Gastrocnemius medialis (tissue), 4 donors: ENCODE measurements at regions not wholly inside any gene's neighbourhood (a gene's known extent, or its start where the extent isn't known, plus 50 kb on each side); places are given as distances from the start of the nearest gene placed in this dataset.

Experiments used
- ATAC-seq, 2 donors: fragments of 150-250 bp; one replicate each; pipeline ENCODE4 v1.9.1; 2016
- DNase-seq, 2 donors: peaks; one replicate each; pipeline ENCODE4 v3.0.0-alpha.2; 2019
- H3K27ac ChIP-seq, 4 donors: fragments of 200-600 bp; sonication (generic); 1 replicate in 1 of 4; 2 replicates in 3 of 4; pipeline ENCODE4 v1.5.1; 2016 to 2018; ENCODE audit warnings: mild to moderate bottlenecking in 2 of 4, moderate library complexity in 1 of 4
- H3K27me3 ChIP-seq, 3 donors: fragments of 200-600 bp; sonication (generic) in 2 of 3; 1 replicate in 1 of 3; 2 replicates in 2 of 3; pipeline versions ENCODE4 v1.5.1 to v1.6.0; 2016 to 2019; ENCODE audit warnings: mild to moderate bottlenecking in 1 of 3, moderate library complexity in 1 of 3
- H3K36me3 ChIP-seq, 2 donors: fragments of 200-600 bp; sonication (generic) in 1 of 2; one replicate each; pipeline ENCODE4 v1.5.1; 2017 to 2018
- H3K4me1 ChIP-seq, 2 donors: fragments of 200-600 bp; sonication (generic) in 1 of 2; one replicate each; pipeline ENCODE4 v1.5.1; 2016 to 2017; ENCODE audit warnings: mild to moderate bottlenecking in 2 of 2
- H3K4me3 ChIP-seq, 4 donors: fragments of 200-600 bp; sonication (generic) in 3 of 4; 1 replicate in 1 of 4; 2 replicates in 3 of 4; pipeline ENCODE4 v1.5.1; 2016 to 2019; ENCODE audit warnings: mild to moderate bottlenecking in 2 of 4
- H3K9me3 ChIP-seq, 3 donors: fragments of 200-600 bp; sonication (generic) in 2 of 3; 1 replicate in 1 of 3; 2 replicates in 2 of 3; pipeline ENCODE4 v1.5.1; 2016 to 2019
- CTCF ChIP-seq, 5 experiments: fragments of 450-650 bp in 3 of 5; fragments of 200-600 bp in 2 of 5; sonication (generic) in 2 of 5; IDR thresholded peaks in 4 of 5; conservative IDR thresholded peaks in 1 of 5; 1 replicate in 4 of 5; 2 replicates in 1 of 5; pipeline ENCODE4 v1.5.1; 2016 to 2019; ENCODE audit warnings: antibody characterized with exemption in 5 of 5, mild to moderate bottlenecking in 3 of 5, moderate library complexity in 3 of 5
- POLR2A ChIP-seq, 2 donors: fragments of 450-650 bp; IDR thresholded peaks; one replicate each; pipeline ENCODE4 v1.6.1; 2017; ENCODE audit warnings: antibody characterized with exemption in 2 of 2, mild to moderate bottlenecking in 2 of 2, moderate library complexity in 2 of 2
- in situ Hi-C, 4 donors: fragments of 200-750 bp; cut with MboI; loops; one replicate each; pipeline versions ENCODE4 v1.15.0 to v1.8.0; 2017; ENCODE audit warnings: low sequenced_read_pairs in 4 of 4
- intact Hi-C: fragments of 100-400 bp; cut with DNase I; formaldehyde crosslinking; loops from one replicate; pipeline ENCODE4 v1.15.1; 2023; ENCODE audit warnings: low total_unique reads

- no peaks in the 10 kb centered on the region for H3K36me3 ChIP-seq
- no peak for DNase-seq
- peaks cover 0 to 13% (median 0%) of the 10 kb centered on the region in 3 donors for H3K9me3 ChIP-seq
- H3K27ac ChIP-seq = no peak overlapping the region
- in situ Hi-C loops = no loop called here
- no peaks in the 10 kb centered on the region for H3K4me1 ChIP-seq
- H3K4me3 ChIP-seq = no peak overlapping the region
- H3K27me3 ChIP-seq = no peaks in the 10 kb centered on the region
- ATAC-seq = no peak
- TF ChIP-seq POLR2A (IDR thresholded peaks at IDR 0.05) = no peak
- no peak for TF ChIP-seq CTCF (IDR thresholded peaks at IDR 0.05 in 4 of 5, conservative IDR thresholded peaks at IDR 0.05 in 1 of 5)
- intact Hi-C loops = no loop called here
Observed at GRCh38 chr13:39879286-39880035, 224.0 kb downstream of the COG6 start.

GRCh38 chr13:39881383-39881782 lies 225.9 kb downstream of the COG6 start:
- intact Hi-C loops (no loop called here), in situ Hi-C loops (no loop called here)
- Histone ChIP-seq H3K27me3 (no peaks in the 10 kb centered on the region), H3K36me3 (no peaks in the 10 kb centered on the region), H3K4me3 (no peak overlapping the region), H3K4me1 (no peaks in the 10 kb centered on the region), H3K27ac (no peak overlapping the region), H3K9me3 (peaks cover 0 to 13% (median 0%) of the 10 kb centered on the region in 3 donors)
- TF ChIP-seq CTCF (IDR thresholded peaks at IDR 0.05 in 4 of 5, conservative IDR thresholded peaks at IDR 0.05 in 1 of 5) (no peak), POLR2A (IDR thresholded peaks at IDR 0.05) (no peak)
- ATAC-seq = no peak
- no peak for DNase-seq

GRCh38 chr13:39881887-39882286 lies 226.4 kb downstream of the COG6 start:
- Histone ChIP-seq H3K4me1 (no peaks in the 10 kb centered on the region), H3K36me3 (no peaks in the 10 kb centered on the region), H3K9me3 (peaks cover 0 to 13% (median 0%) of the 10 kb centered on the region in 3 donors), H3K4me3 (no peak overlapping the region), H3K27me3 (no peaks in the 10 kb centered on the region), H3K27ac (no peak overlapping the region)
- intact Hi-C loops (no loop called here), in situ Hi-C loops (no loop called here)
- no peak for DNase-seq
- no peak for ATAC-seq
- TF ChIP-seq POLR2A (IDR thresholded peaks at IDR 0.05) (no peak), CTCF (IDR thresholded peaks at IDR 0.05 in 4 of 5, conservative IDR thresholded peaks at IDR 0.05 in 1 of 5) (no peak)

- Histone ChIP-seq H3K36me3 (no peaks in the 10 kb centered on the region), H3K9me3 (peaks cover 0 to 13% (median 0%) of the 10 kb centered on the region in 3 donors), H3K27ac (no peak overlapping the region), H3K4me1 (no peaks in the 10 kb centered on the region), H3K27me3 (no peaks in the 10 kb centered on the region), H3K4me3 (no peak overlapping the region)
- no peak for ATAC-seq
- no peak for DNase-seq
- intact Hi-C loops = no loop called here
- in situ Hi-C loops = no loop called here
- TF ChIP-seq POLR2A (IDR thresholded peaks at IDR 0.05) (no peak), CTCF (IDR thresholded peaks at IDR 0.05 in 4 of 5, conservative IDR thresholded peaks at IDR 0.05 in 1 of 5) (no peak)
Observed at GRCh38 chr13:39884166-39884565, 228.7 kb downstream of the COG6 start.

- H3K27me3 ChIP-seq = no peaks in the 10 kb centered on the region
- intact Hi-C loops = no loop called here
- no peak overlapping the region for H3K4me3 ChIP-seq
- H3K27ac ChIP-seq = no peak overlapping the region
- no peaks in the 10 kb centered on the region for H3K36me3 ChIP-seq
- no peaks in the 10 kb centered on the region for H3K4me1 ChIP-seq
- in situ Hi-C loops = no loop called here
- H3K9me3 ChIP-seq = peaks cover 0 to 13% (median 0%) of the 10 kb centered on the region in 3 donors
- ATAC-seq (no peak), DNase-seq (no peak)
- no peak for TF ChIP-seq CTCF (IDR thresholded peaks at IDR 0.05 in 4 of 5, conservative IDR thresholded peaks at IDR 0.05 in 1 of 5)
- no peak for TF ChIP-seq POLR2A (IDR thresholded peaks at IDR 0.05)
Observed at GRCh38 chr13:39886336-39886735, 230.9 kb downstream of the COG6 start.
